ENCODE measurements at regions not wholly inside any gene's neighbourhood (a gene's known extent, or its start where the extent isn't known, plus 50 kb on each side); places are given as distances from the start of the nearest gene placed in this dataset.

- TF ChIP-seq CTCF (IDR thresholded peaks at IDR 0.05; ENCODE audit: unreplicated experiment) = no peak
- peak overlapping the region; percentile 92 for H3K27ac Mint-ChIP-seq
- peak overlapping the region; percentile 39 for H3K4me3 Mint-ChIP-seq (ENCODE audit: low read depth)
Observed at GRCh38 chr14:104291123-104292000, 153.0 kb downstream of the KIF26A start.

GRCh38 chr14:104292084-104292970 is 153.9 kb downstream of the KIF26A start:
- peaks cover 32% of the 10 kb centered on the region for H3K27me3 Mint-ChIP-seq
- H3K36me3 Mint-ChIP-seq (ENCODE audit: insufficient read depth) = no peaks in the 10 kb centered on the region
- no peak for TF ChIP-seq CTCF (IDR thresholded peaks at IDR 0.05; ENCODE audit: unreplicated experiment)
- no peak overlapping the region for H3K4me3 Mint-ChIP-seq (ENCODE audit: low read depth)
- no peaks in the 10 kb centered on the region for H3K9me3 Mint-ChIP-seq (ENCODE audit: low read depth)
- no peak for DNase-seq (ENCODE audit: low spot score, unreplicated experiment)
- peaks cover 32% of the 10 kb centered on the region for H3K4me1 Mint-ChIP-seq (ENCODE audit: low read depth)
- H3K27ac Mint-ChIP-seq = no peak overlapping the region

More at GRCh38 chr14:104291123-104292000, 153.0 kb downstream of the KIF26A start:
- H3K27me3 Mint-ChIP-seq = peaks cover 34% of the 10 kb centered on the region
- no peaks in the 10 kb centered on the region for H3K9me3 Mint-ChIP-seq (ENCODE audit: low read depth)
- peak; percentile 58 for DNase-seq (ENCODE audit: low spot score, unreplicated experiment)
- H3K36me3 Mint-ChIP-seq (ENCODE audit: insufficient read depth) = no peaks in the 10 kb centered on the region
- peaks cover 32% of the 10 kb centered on the region for H3K4me1 Mint-ChIP-seq (ENCODE audit: low read depth)

GRCh38 chr14:104293231-104293841 is 154.9 kb downstream of the KIF26A start:
- DNase-seq (ENCODE audit: low spot score, unreplicated experiment) = no peak
- H3K27ac Mint-ChIP-seq = no peak overlapping the region
- TF ChIP-seq CTCF (IDR thresholded peaks at IDR 0.05; ENCODE audit: unreplicated experiment) = no peak
- H3K9me3 Mint-ChIP-seq (ENCODE audit: low read depth) = no peaks in the 10 kb centered on the region
- no peaks in the 10 kb centered on the region for H3K36me3 Mint-ChIP-seq (ENCODE audit: insufficient read depth)
- H3K27me3 Mint-ChIP-seq = peaks cover 24% of the 10 kb centered on the region
- H3K4me1 Mint-ChIP-seq (ENCODE audit: low read depth) = peaks cover 32% of the 10 kb centered on the region
- no peak overlapping the region for H3K4me3 Mint-ChIP-seq (ENCODE audit: low read depth)

DNA sequence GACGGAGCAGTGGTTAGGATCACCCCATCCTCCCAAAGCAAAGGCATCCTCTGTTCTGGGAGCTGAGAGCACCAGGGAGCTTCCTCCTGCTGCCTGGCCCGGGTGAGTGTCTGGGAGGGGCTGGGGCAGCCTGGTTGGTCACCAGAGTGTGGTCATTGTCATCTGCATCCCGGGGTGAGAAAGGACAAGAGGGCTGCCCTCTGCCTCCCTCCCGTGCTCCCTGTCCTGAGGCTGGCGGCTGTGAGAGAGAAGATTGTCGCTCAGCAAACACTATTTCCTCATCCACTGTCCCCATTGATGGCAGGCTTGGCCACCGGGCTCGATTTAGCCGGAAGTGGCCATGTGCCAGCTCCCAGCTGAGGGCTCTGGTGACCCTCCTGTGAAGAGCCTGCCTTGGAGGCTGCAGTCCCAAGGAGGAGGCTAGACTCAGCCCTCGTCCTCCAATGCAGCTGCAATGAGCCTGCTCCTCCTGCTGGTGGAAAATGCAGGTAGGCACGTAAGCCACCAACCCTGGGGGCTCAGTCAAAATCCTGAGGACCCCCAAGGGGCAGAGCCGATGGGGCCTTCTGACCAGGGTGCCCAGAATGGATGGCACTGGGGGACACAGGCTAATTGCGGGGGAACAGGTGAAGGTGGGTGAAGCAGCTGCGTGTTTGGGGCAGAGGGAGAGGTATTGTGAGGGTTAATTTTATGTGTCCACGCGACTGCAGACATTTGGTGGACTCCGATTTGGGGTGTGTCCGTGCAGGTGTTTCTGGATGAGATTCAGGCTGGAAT is 155.7 kb downstream of the KIF26A start:
- no peak for DNase-seq (ENCODE audit: low spot score, unreplicated experiment)
- Mint-ChIP-seq H3K4me3 (ENCODE audit: low read depth) (no peak overlapping the region), H3K27me3 (peaks cover 21% of the 10 kb centered on the region), H3K4me1 (ENCODE audit: low read depth) (peaks cover 32% of the 10 kb centered on the region), H3K36me3 (ENCODE audit: insufficient read depth) (no peaks in the 10 kb centered on the region), H3K9me3 (ENCODE audit: low read depth) (no peaks in the 10 kb centered on the region), H3K27ac (no peak overlapping the region)
- peak; percentile 31 for TF ChIP-seq CTCF (IDR thresholded peaks at IDR 0.05; ENCODE audit: unreplicated experiment)
